HTR-8/SVneo (cell line): ENCODE measurements at regions not wholly inside any gene's neighbourhood (a gene's known extent, or its start where the extent isn't known, plus 50 kb on each side); places are given as distances from the start of the nearest gene placed in this dataset.
"Not testable (repeated sequence)": the region's sequence is repeated elsewhere in the genome, so short reads cannot be mapped to it uniquely, and the experiment has no call there.

ENCODE experiments used
- DNase-seq: peaks from one replicate; pipeline ENCODE4 v3.0.0; 2011; ENCODE audit warnings: low spot score, mixed read lengths; ENCODE audit not compliant: insufficient read length
- FAIRE-seq: peaks from 2 replicates; lab custom pipeline; 2011; peaks lifted over from hg19 to GRCh38; lab: Jason Lieb, UNC

DNA sequence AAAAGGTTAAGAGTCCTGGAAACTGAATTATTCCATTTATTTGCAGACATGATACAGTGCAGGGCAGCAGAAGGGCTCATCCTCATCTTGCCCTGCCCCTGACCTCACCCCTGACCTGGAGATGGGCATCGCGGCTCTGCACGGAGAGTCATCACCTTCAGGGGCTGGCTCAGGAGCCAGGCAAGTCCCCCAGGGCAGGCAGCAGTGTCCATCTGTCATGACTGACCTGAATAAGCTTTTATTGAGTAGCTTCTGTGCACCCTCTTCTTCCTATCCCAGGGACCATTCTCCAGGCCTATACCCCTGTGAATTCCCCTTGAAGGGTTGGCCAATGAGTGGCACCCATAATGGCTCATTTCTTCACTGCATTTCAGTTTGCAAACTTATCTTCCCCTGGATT, 484.2 kb downstream of the ZNF536 start:
- FAIRE-seq (no peak), DNase-seq (no peak)

DNA sequence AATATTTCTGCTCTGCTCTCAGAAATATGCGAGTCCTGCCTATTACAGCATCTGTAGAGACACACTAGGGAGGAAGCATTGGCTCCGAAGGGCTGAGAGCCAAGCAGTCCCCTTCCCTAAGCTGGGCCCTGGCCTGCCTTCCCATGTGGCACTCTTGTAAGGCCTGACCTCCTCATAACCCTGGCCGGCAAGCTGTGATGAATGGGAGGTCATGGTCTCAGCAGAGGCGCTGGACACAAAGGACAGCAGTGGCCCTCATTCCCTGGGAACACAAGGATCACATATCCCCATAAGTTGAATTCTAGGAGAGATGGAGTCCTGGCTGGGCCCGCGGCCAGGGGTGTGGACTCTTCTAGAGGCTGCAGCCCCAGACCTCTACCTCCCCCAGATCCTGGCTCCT, 483.3 kb downstream of the ZNF536 start:
- no peak for FAIRE-seq
- DNase-seq = no peak

DNA sequence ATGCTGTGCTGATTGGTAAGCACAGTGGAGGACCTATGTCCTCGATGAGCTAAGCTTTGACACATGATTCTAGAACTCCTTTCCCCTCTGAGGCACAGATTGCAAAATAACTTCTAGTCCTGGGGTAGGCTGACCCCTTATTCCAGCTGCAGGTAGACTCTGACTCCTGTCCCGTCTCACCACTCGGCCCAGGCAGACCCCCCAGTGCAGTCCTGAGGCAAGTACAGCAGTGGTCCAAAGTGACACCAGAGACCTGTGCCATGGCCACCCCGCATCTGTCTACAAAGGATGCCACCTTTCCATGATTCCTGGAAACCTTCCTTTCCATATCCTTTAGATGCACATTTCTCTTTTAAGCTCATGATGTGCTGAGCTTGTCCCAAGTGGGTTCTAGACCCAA, 482.5 kb downstream of the ZNF536 start:
- no peak for DNase-seq
- no peak for FAIRE-seq

GRCh38 chr19:30854207-30854606, 482.0 kb downstream of the ZNF536 start:
- FAIRE-seq = no peak
- no peak for DNase-seq

- no peak for DNase-seq
- FAIRE-seq = no peak
These were observed 480.9 kb downstream of the ZNF536 start for GRCh38 chr19:30853036-30853435.

- no peak for FAIRE-seq
- no peak for DNase-seq
These were observed 480.0 kb downstream of the ZNF536 start for GRCh38 chr19:30852168-30852567.

DNA sequence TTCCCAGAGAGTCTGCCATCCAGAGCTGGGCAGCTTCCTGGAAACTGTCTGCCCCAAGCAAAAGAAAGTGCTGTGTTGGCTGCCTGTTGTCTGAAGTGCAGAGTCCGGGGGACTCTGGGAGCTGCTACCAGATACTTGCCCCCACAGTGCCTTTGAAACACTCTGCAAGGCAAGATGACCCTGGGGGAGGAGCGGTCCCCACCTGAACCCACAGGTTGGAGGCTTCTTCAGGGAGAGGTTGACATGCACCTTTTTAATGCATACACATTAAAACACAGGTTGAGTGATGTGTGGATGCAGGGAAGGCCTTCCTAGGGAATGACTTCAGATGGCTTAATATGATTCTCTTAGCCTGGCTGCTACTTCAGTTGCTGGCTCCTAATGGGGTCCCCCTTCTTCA, 479.5 kb downstream of the ZNF536 start:
- no peak for DNase-seq
- FAIRE-seq = no peak

- FAIRE-seq = no peak
These were observed 476.6 kb downstream of the ZNF536 start for GRCh38 chr19:30848636-30849425.

GRCh38 chr19:30846102-30846501, 473.9 kb downstream of the ZNF536 start:
- FAIRE-seq (no peak), DNase-seq (no peak)

More at GRCh38 chr19:30848636-30849425, 476.6 kb downstream of the ZNF536 start:
- no peak for DNase-seq

DNA sequence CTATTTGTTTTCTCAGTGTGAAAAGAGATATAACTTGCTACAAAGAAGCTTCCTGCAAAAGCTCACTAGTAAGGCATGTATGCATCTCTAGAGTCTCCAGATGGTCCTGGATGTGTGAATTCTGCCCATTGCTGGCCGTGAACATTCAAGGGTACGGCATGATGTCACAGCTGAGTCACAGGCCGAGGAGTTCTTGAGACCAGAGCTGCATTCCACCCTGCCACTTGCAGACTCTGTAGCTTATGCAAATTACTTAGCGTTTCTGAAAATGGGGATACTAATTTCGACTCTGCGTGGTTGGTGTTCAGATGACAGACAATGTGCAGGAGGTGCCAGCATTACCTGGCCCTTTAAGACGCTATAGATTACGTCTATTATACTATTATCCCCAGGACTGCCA, 470.7 kb downstream of the ZNF536 start:
- FAIRE-seq (no peak), DNase-seq (no peak)

- DNase-seq = no peak
- no peak for FAIRE-seq
These were observed 469.8 kb downstream of the ZNF536 start for GRCh38 chr19:30841934-30842333.

- DNase-seq = no peak
- no peak for FAIRE-seq
These were observed 458.7 kb downstream of the ZNF536 start for GRCh38 chr19:30830875-30831274.

- FAIRE-seq, DNase-seq: not testable (repeated sequence)
These were observed 453.3 kb downstream of the ZNF536 start for GRCh38 chr19:30825505-30825904.

GRCh38 chr19:30824809-30825208, 452.6 kb downstream of the ZNF536 start:
- DNase-seq = no peak
- FAIRE-seq = peak; percentile 82

GRCh38 chr19:30817965-30818567, 445.9 kb downstream of the ZNF536 start:
- DNase-seq = no peak
- no peak for FAIRE-seq

DNA sequence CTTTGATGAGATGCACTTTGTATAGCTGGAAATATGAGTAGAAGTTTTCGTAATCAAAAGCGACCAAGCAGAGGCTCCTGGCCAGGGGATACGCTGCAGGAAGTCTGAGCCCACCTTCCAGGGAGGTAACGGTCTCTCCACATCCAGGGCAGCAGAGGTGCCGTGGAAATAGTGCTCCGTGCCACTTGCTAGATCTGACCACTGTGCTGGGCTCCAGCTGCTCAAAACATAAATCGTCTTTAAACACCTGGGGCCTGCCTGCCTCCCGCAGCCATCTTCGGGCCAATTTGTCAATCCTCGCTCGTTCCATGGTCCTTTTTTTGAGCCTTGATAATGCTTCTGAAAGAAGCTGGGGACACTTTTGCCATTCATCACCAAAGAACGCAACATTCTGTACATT, 445.0 kb downstream of the ZNF536 start:
- DNase-seq (no peak), FAIRE-seq (no peak)

- FAIRE-seq = no peak
- no peak for DNase-seq
These were observed 443.9 kb downstream of the ZNF536 start for GRCh38 chr19:30815889-30816580.

DNA sequence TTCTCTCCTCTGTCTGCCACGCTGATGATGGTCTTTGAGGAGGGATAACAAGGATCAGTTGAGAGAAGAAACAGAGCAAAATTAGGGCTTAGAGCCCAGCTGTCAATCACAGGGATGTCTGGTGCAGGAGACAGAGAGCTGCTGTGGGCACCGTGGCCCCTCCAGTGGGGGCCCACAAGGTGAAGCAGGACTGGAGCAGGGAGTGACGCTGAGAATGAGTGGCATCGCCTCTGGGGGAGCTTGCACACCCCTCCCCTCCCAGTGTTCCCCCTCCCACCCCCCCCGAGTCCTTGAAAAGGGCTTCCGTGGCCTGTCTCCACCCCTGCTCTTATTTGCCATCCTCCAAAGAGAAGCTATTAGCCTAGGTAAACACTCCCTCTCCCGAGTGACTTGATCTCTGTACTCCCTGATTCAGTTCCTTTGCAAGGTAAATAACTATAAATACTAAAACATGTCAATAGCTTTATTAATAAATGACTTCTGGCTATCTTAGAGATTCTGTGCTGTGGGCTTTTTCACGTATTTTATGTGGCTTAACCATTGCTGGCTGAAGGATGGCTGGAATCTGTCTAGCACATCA, 440.0 kb downstream of the ZNF536 start:
- FAIRE-seq (no peak), DNase-seq (no peak)

DNA sequence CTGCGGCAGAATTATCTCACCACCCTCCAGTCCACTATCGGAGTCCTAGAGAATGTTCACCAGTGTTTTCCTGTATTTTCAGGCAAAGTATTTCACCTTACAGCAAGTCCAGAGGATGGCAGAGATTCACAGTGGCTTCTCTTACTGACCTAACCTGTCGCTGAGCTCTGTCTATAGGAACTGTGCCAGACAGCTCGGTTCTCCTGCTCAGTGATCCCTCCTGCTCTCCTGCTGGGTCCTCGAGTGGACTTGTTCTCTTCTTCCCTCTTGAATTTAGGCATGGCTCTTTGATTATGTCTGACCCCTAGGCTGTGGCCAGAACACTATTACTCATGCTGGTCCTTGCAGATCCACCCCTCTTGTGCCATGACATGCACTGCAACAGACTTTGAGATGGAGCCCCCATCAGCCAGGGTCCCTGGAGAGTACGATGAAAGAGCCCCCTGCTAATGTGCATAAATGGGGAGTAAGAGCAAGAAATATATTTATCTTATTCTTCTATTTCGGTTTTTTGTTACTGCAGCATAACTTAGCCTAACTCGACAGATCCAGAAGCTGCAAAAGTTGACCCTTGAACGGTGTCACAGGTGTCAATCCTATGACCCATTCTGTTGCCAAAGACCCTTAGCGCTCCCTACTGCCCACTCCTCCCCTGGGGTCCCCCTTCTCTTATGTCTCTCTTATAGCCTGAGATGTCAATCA, 439.4 kb downstream of the ZNF536 start:
- FAIRE-seq = no peak

GRCh38 chr19:30810726-30811125, 438.5 kb downstream of the ZNF536 start:
- DNase-seq (no peak), FAIRE-seq (no peak)

More for the DNA sequence above, 439.4 kb downstream of the ZNF536 start:
- DNase-seq = no peak
